ENCODE measurements at regions not wholly inside any gene's neighbourhood (a gene's known extent, or its start where the extent isn't known, plus 50 kb on each side); places are given as distances from the start of the nearest gene placed in this dataset.
"Not testable (repeated sequence)": the region's sequence is repeated elsewhere in the genome, so short reads cannot be mapped to it uniquely, and the experiment has no call there.

DNA sequence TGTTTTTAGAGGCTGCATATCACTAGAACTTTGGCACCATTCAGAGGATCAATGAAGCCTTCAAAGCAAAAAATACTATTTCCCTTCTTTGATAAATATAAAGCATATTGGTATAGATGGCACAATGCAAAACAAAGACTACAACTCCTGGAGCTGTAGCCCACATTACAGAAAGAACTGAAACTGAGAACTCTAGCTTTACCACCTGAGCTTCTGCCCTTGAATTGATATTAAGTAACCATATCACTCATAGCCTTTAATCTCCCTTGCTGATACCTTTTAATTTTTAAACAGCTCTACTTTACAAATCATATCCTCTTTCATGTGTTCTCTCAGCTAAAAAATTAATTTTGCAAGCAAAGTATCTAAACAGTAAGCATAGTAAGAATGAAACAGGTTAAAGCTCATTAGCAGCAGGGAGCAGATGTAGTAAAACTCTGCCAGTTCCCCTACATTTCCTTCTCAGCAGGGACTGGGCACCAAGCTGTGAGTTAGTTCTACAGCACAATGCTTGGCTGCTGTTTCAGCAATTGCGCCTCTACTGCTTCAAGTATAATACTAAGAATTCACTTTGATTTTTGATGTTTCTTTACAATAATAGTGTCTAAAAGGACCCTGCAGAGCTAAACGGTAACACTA is 97.9 kb upstream of the NANOGP8 start:
- no peak overlapping the region for H3K4me3 ChIP-seq (ENCODE audit: low read depth, low read length)
- TF ChIP-seq, protein P1, sequence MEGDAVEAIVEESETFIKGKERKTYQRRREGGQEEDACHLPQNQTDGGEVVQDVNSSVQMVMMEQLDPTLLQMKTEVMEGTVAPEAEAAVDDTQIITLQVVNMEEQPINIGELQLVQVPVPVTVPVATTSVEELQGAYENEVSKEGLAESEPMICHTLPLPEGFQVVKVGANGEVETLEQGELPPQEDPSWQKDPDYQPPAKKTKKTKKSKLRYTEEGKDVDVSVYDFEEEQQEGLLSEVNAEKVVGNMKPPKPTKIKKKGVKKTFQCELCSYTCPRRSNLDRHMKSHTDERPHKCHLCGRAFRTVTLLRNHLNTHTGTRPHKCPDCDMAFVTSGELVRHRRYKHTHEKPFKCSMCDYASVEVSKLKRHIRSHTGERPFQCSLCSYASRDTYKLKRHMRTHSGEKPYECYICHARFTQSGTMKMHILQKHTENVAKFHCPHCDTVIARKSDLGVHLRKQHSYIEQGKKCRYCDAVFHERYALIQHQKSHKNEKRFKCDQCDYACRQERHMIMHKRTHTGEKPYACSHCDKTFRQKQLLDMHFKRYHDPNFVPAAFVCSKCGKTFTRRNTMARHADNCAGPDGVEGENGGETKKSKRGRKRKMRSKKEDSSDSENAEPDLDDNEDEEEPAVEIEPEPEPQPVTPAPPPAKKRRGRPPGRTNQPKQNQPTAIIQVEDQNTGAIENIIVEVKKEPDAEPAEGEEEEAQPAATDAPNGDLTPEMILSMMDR (IDR thresholded peaks at IDR 0.05; ENCODE audit: low read depth, low read length, missing control alignments), result peak; percentile 22
- in situ Hi-C loops (cut with HindIII; ENCODE audit: low sequenced_read_pairs), result no loop called here
- peak; percentile 23 for DNase-seq (ENCODE audit: low read depth)

GRCh38 chr15:35181538-35181937 is 96.4 kb upstream of the NANOGP8 start:
- in situ Hi-C loops (cut with HindIII; ENCODE audit: low sequenced_read_pairs), result no loop called here
- H3K4me3 ChIP-seq (ENCODE audit: low read depth, low read length), result no peak overlapping the region
- TF ChIP-seq, protein P1 (IDR thresholded peaks at IDR 0.05; ENCODE audit: low read depth, low read length, missing control alignments), result no peak
- DNase-seq (ENCODE audit: low read depth), result no peak

DNA sequence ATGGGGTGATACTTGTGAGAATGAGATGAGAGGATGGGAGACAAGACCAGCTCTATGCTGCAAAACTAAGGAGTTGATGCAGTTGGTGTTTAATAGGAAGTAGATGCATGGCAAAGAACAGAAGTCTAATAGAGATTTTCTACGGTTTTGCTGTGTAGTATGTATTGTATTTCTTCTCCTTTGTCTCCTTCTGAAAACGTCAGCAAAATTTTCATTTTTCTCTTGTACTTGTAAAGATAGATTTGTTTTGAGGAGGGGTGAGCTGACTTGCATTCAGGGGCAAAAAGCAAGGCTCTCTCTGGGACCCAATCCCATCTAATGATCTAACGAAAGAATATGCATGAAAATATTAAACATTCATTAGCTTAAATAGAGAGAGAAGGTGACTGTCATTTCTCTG is 94.6 kb upstream of the NANOGP8 start:
- in situ Hi-C loops (cut with HindIII; ENCODE audit: low sequenced_read_pairs), result loop anchor here (5.0 kb wide), 1 partner anchor 42 kb away; no protein-coding TSS in a partner anchor
- TF ChIP-seq, protein P1 (IDR thresholded peaks at IDR 0.05; ENCODE audit: low read depth, low read length, missing control alignments), result no peak

GRCh38 chr15:35178186-35178585 is 93.1 kb upstream of the NANOGP8 start:
- not testable (repeated sequence) for DNase-seq (ENCODE audit: low read depth); H3K4me3 ChIP-seq (ENCODE audit: low read depth, low read length)
- in situ Hi-C loops (cut with HindIII; ENCODE audit: low sequenced_read_pairs), result loop anchor here (5.0 kb wide), 1 partner anchor 41 kb away; no protein-coding TSS in a partner anchor

More for the DNA sequence above, 94.6 kb upstream of the NANOGP8 start:
- H3K4me3 ChIP-seq (ENCODE audit: low read depth, low read length), result no peak overlapping the region
- no peak for DNase-seq (ENCODE audit: low read depth)

DNA sequence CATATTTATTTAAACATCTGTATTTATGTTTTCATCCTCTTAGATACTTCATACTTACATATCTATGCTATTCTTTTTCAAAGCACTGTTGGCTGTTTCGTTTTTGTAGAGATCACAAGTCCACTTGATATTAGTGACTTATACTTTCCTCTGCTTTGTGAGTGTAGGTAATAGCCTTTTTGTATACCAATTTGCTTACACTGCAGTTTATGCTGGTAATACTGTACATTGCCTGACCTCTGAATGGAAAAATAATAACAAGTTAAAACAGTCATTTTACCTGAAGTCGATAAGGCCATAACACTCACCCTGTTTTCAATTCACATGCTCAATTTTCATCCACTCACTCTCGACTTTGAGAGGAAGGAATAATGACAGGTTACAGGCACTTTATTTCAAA is 89.9 kb upstream of the NANOGP8 start:
- DNase-seq (ENCODE audit: low read depth), result no peak
- in situ Hi-C loops (cut with HindIII; ENCODE audit: low sequenced_read_pairs), result loop anchor here (5.0 kb wide), 1 partner anchor 38 kb away; no protein-coding TSS in a partner anchor
- H3K4me3 ChIP-seq (ENCODE audit: low read depth, low read length), result no peak overlapping the region
- TF ChIP-seq, protein P1 (IDR thresholded peaks at IDR 0.05; ENCODE audit: low read depth, low read length, missing control alignments), result no peak

- in situ Hi-C loops (cut with HindIII; ENCODE audit: low sequenced_read_pairs), result no loop called here
- TF ChIP-seq, protein P1 (IDR thresholded peaks at IDR 0.05; ENCODE audit: low read depth, low read length, missing control alignments), result no peak
- H3K4me3 ChIP-seq (ENCODE audit: low read depth, low read length), result no peak overlapping the region
- no peak for DNase-seq (ENCODE audit: low read depth)
Measured at GRCh38 chr15:35173444-35174118, 88.5 kb upstream of the NANOGP8 start.

- DNase-seq (ENCODE audit: low read depth), result no peak
- no peak overlapping the region for H3K4me3 ChIP-seq (ENCODE audit: low read depth, low read length)
- in situ Hi-C loops (cut with HindIII; ENCODE audit: low sequenced_read_pairs), result no loop called here
- TF ChIP-seq, protein P1 (IDR thresholded peaks at IDR 0.05; ENCODE audit: low read depth, low read length, missing control alignments), result no peak
Measured at GRCh38 chr15:35170207-35170606, 85.1 kb upstream of the NANOGP8 start.

Data from astrocyte of the cerebellum (primary cell).